ENCODE measurements at regions not wholly inside any gene's neighbourhood (a gene's known extent, or its start where the extent isn't known, plus 50 kb on each side); places are given as distances from the start of the nearest gene placed in this dataset.

DNA sequence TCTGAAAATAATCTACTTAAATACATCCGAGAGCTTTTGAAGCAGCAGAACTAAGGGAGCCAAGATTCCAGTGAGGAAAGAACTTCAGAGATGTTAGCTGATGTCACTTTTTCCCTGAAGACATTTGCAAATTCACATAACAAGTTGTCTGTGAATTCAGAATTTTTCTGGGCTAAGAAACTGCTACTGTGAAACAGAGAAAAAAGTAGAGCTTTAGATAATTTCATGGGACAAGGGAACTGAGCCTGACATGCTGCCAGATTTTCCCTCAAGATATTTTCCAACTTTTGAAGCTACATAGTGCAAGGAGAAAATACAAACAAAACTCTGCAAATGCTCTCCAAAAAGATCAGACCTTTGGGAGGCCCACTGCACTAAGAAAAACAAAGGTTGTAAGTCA lies 484.2 kb downstream of the ANKRD7 start:
- Histone ChIP-seq H3K9me3 (ENCODE audit: control insufficient read depth, insufficient read depth, low read length) (no peaks in the 10 kb centered on the region; the same call in 1 of the 2 replicates), H3K4ac (ENCODE audit: low read depth, low read length) (no peak overlapping the region), H3K27ac (ENCODE audit: insufficient read depth, low read length) (no peak overlapping the region), H4K91ac (ENCODE audit: insufficient read depth, low read depth, low read length) (no peak overlapping the region), H2BK20ac (ENCODE audit: low read depth, low read length) (no peak overlapping the region), H3K23ac (ENCODE audit: low read depth, low read length) (no peak overlapping the region), H3K4me3 (ENCODE audit: insufficient read depth, low read depth, low read length) (no peak overlapping the region), H2AFZ (replicated peaks; ENCODE audit: low read length, poor library complexity) (no peak overlapping the region), H3K79me1 (ENCODE audit: low read depth in 1 of 2, low read length in 2 of 2) (no peaks in the 10 kb centered on the region), H3K27me3 (ENCODE audit: control insufficient read depth, insufficient read depth, low read length) (no peaks in the 10 kb centered on the region), H3K18ac (ENCODE audit: low read depth, low read length) (no peak overlapping the region), H2AK9ac (replicated peaks; ENCODE audit: low read depth, low read length, poor library complexity) (no peak overlapping the region), H2BK5ac (ENCODE audit: low read depth, low read length, poor library complexity, severe bottlenecking) (no peak overlapping the region), H3K36me3 (ENCODE audit: control insufficient read depth, insufficient read depth, low read length) (no peaks in the 10 kb centered on the region), H2BK15ac (ENCODE audit: low read depth, low read length) (no peak overlapping the region), H3K9ac (ENCODE audit: low read depth, low read length) (no peak overlapping the region), H3K56ac (ENCODE audit: extremely low read depth, insufficient read depth, low read length) (no peak overlapping the region), H3K4me2 (ENCODE audit: low read depth, low read length) (no peak overlapping the region), H3K9me1 (ENCODE audit: insufficient read depth, low read length) (no peaks in the 10 kb centered on the region), H3K14ac (replicated peaks; ENCODE audit: low read depth, low read length) (no peak overlapping the region), H2AK5ac (ENCODE audit: low read depth, low read length) (no peak overlapping the region), H4K20me1 (ENCODE audit: insufficient read depth, low read length) (no peaks in the 10 kb centered on the region), H3K4me1 (ENCODE audit: control insufficient read depth, insufficient read depth, low read length) (no peaks in the 10 kb centered on the region), H2BK120ac (ENCODE audit: low read depth, low read length) (no peak overlapping the region), H4K8ac (ENCODE audit: low read depth in 2 of 2, low read length in 2 of 2) (no peak overlapping the region), H4K5ac (ENCODE audit: low read depth, low read length) (no peak overlapping the region)
- in situ Hi-C loops (cut with MboI; ENCODE audit: low sequenced_read_pairs) (no loop called here), dilution Hi-C loops (cut with HindIII; ENCODE audit: low sequenced_read_pairs, unreplicated experiment) (no loop called here), intact Hi-C loops (cut with micrococcal nuclease) (no loop called here)
- POLR2A ChIA-PET (ENCODE audit: unreplicated experiment) = no interaction called here
- no TSS peak for BruUV-seq (replicated peaks)
- TF ChIP-seq, protein P1, sequence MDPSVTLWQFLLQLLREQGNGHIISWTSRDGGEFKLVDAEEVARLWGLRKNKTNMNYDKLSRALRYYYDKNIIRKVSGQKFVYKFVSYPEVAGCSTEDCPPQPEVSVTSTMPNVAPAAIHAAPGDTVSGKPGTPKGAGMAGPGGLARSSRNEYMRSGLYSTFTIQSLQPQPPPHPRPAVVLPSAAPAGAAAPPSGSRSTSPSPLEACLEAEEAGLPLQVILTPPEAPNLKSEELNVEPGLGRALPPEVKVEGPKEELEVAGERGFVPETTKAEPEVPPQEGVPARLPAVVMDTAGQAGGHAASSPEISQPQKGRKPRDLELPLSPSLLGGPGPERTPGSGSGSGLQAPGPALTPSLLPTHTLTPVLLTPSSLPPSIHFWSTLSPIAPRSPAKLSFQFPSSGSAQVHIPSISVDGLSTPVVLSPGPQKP (IDR thresholded peaks at IDR 0.05; ENCODE audit: borderline replicate concordance, low read depth, low read length) = no peak
- TF ChIP-seq, protein P2, sequence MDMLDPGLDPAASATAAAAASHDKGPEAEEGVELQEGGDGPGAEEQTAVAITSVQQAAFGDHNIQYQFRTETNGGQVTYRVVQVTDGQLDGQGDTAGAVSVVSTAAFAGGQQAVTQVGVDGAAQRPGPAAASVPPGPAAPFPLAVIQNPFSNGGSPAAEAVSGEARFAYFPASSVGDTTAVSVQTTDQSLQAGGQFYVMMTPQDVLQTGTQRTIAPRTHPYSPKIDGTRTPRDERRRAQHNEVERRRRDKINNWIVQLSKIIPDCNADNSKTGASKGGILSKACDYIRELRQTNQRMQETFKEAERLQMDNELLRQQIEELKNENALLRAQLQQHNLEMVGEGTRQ (IDR thresholded peaks at IDR 0.05; ENCODE audit: low read depth, low read length) = no peak
- no peak for TF ChIP-seq CEBPB (IDR thresholded peaks at IDR 0.05; ENCODE audit: low read depth, low read length)
- no peak for DNase-seq
- no CpG with 5 or more reads among the region's 1 CpG for WGBS, 2 experiments (ENCODE audit: extremely low coverage in 2 of 2, insufficient read length in 1 of 2)
- CTCF ChIA-PET = no interaction called here
- ATAC-seq (ENCODE audit: low read depth) = no peak

Measured in IMR-90 (cell line).